Skeletal muscle satellite cell (primary cell): ENCODE measurements at regions not wholly inside any gene's neighbourhood (a gene's known extent, or its start where the extent isn't known, plus 50 kb on each side); places are given as distances from the start of the nearest gene placed in this dataset.
"Not testable (repeated sequence)": the region's sequence is repeated elsewhere in the genome, so short reads cannot be mapped to it uniquely, and the experiment has no call there.

Experiments used
- H3K27me3 ChIP-seq: 2 replicates; pipeline ENCODE4 v1.7.0; 2013; ENCODE audit warnings: low read length; ENCODE audit not compliant: control insufficient read depth, insufficient read depth
- H3K36me3 ChIP-seq: 2 replicates; pipeline ENCODE4 v1.7.0; 2013; ENCODE audit warnings: mild to moderate bottlenecking, control low read depth, low read length; ENCODE audit not compliant: insufficient read depth
- H3K4me1 ChIP-seq: 2 replicates; pipeline ENCODE4 v1.7.0; 2013; ENCODE audit warnings: low read length; ENCODE audit not compliant: control insufficient read depth, insufficient read depth
- H3K4me2 ChIP-seq: 2 replicates; pipeline ENCODE4 v1.7.0; 2013; ENCODE audit warnings: mild to moderate bottlenecking, low read length
- H3K4me3 ChIP-seq: 2 replicates; pipeline ENCODE4 v1.7.0; 2013; ENCODE audit warnings: low read length
- H3K9ac ChIP-seq: 2 replicates; pipeline ENCODE4 v1.7.0; 2013; ENCODE audit warnings: mild to moderate bottlenecking, low read depth, low read length, moderate library complexity
- H3K9me3 ChIP-seq: replicated peaks from 2 replicates; pipeline ENCODE4 v1.7.0; 2013; ENCODE audit warnings: mild to moderate bottlenecking, control low read depth, low read length

DNA sequence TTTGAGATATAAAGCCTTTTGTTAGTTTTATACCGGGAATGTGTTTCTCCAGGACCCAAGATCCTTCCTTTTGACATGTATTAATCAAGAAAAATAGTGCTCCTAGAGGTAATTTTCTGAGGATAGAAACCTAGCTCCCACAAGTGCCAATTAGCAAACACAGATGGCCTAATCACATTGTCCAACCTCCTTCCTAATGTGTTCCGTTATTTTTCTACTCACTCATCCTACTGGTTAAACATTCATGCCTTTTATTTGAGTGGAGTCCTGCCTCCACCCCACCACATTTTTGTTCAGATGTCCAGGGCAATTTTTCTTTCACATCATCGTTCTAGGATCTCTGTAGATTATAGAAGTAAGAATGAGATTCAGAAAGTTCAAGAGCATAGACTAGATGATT is 610.0 kb upstream of the MBL2 start:
- Histone ChIP-seq H3K4me1 (no peaks in the 10 kb centered on the region), H3K4me3 (no peak overlapping the region), H3K9me3 (peaks cover 2% of the 10 kb centered on the region), H3K27me3 (no peaks in the 10 kb centered on the region), H3K36me3 (no peaks in the 10 kb centered on the region), H3K4me2 (no peak overlapping the region), H3K9ac (no peak overlapping the region)

DNA sequence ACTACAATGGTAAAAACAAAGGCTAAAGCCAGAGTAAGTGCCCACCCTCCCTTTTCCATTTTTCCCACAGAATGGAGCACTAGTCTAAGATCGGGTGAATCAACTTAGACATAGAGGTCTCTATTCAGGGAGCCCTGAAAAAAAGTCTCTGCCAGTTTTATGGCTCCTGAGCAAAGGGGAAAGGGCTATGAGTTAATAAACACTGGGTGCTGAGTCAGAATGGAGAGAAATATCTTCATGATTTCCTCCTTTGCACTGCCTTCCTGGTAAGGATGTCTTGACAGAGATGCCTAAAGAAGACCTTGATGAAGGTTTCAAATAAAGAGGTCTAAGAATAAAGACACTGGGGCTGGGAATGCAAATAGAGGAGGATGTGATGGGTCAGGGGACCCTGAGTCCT is 607.4 kb upstream of the MBL2 start:
- Histone ChIP-seq H3K36me3 (no peaks in the 10 kb centered on the region), H3K4me1 (no peaks in the 10 kb centered on the region), H3K4me2 (no peak overlapping the region), H3K9ac (no peak overlapping the region), H3K4me3 (no peak overlapping the region), H3K9me3 (peaks cover 2% of the 10 kb centered on the region), H3K27me3 (no peaks in the 10 kb centered on the region)

DNA sequence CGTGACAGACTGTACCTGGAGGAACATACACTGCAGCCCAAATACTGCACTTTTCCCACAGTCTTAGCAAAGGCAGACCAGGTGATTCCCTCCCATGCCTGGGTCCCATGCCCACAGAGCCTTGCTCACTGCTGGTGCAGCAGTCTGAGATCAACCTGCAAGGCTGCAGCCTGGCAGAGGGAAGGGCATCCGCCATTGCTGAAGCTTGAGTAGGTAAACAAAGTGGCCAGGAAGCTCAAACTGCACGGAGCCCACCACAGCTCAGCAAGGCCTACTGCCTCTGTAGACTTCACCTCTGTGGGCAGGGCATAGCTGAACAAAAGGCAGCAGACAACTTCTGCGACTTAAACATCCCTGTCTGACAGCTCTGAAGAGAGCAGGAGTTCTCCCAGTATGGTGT is 597.8 kb upstream of the MBL2 start:
- Histone ChIP-seq H3K36me3 (no peaks in the 10 kb centered on the region), H3K4me1 (no peaks in the 10 kb centered on the region), H3K4me3 (no peak overlapping the region), H3K9ac (no peak overlapping the region), H3K4me2 (no peak overlapping the region), H3K9me3 (no peaks in the 10 kb centered on the region), H3K27me3 (no peaks in the 10 kb centered on the region)

DNA sequence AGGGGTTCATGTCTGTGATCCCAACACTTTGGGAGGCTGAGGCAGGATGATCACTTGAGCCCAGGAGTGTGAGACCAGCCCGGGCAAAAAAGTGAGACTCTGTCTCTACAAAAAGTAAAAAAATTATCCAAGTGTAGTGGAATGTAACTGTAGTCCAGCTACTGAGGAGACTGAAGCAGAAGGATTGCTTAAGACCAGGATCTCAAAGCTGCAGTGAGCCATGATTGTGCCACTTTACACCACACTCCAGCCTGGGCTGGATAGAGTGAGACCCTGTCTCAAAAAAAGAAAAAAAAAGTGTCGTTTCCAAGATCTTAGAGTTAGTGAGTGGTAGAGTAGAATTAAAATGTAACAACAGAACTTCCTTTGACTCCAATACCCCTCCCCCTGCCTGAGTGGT is 589.4 kb upstream of the MBL2 start:
- Histone ChIP-seq H3K9me3 (peaks cover 5% of the 10 kb centered on the region), H3K4me3 (no peak overlapping the region), H3K27me3 (no peaks in the 10 kb centered on the region), H3K36me3 (no peaks in the 10 kb centered on the region), H3K9ac (no peak overlapping the region), H3K4me1 (no peaks in the 10 kb centered on the region), H3K4me2 (no peak overlapping the region)

DNA sequence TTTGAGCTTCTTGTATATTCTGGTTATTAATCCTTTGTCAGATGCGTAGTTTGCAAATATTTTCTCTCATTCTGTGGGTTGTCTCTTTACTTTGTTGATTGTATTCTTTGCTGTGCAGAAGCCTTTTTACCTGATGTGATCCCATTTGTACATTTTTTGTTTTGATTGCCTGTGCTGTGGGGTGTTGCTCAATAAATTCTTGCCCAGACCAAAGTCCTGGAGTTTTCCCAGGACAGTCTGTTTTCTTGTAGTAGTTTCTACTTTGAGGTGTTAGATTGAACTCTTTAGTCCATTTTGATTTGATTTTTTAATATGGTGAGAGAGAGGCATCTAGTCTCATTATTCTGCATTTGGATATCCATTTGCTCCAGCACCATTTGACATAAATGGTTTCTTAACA is 588.7 kb upstream of the MBL2 start:
- no peak overlapping the region for H3K9ac ChIP-seq
- no peaks in the 10 kb centered on the region for H3K4me1 ChIP-seq
- H3K4me2 ChIP-seq: no peak overlapping the region
- peaks cover 5% of the 10 kb centered on the region for H3K9me3 ChIP-seq
- H3K36me3 ChIP-seq: no peaks in the 10 kb centered on the region
- H3K4me3 ChIP-seq: no peak overlapping the region
- no peaks in the 10 kb centered on the region for H3K27me3 ChIP-seq

DNA sequence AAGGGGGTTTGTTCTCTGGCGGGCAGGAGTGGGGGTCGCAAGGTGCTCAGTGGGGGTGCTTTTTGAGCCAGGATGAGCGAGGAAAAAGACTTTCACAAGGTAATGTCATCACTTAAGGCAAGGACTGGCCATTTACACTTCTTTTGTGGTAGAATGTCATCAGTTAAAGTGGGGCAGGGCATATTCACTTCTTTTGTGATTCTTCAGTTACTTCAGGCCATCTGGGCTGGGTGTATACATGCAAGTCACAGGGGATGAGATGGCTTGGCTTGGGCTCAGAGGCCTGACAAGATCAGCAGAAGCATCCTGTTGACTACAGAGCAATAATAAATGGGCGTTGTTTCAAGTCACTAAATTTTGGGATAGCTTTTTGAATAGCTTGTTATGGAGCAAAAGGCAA is 586.4 kb upstream of the MBL2 start:
- H3K4me2 ChIP-seq, H3K36me3 ChIP-seq, H3K27me3 ChIP-seq, H3K9ac ChIP-seq, H3K9me3 ChIP-seq, H3K4me3 ChIP-seq, H3K4me1 ChIP-seq: not testable (repeated sequence)

DNA sequence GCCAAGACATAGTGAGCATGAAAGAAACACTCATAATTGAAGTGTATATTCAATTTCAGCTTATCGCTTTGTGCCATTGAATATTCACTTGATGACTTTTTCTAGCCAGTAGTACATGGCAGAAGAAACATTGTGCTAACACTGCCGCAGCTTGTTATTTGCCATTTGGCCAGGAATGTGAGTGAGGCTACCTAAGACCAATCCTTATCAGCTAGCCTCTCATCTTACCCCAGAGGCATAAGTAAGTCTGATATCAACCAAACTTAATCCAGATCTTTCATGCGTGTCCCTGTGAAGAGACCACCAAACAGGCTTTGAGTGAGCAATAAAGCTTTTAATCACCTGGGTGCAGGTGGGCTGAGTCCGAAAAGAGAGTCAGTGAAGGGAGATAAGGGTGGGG is 586.0 kb upstream of the MBL2 start:
- H3K4me1 ChIP-seq: no peaks in the 10 kb centered on the region

DNA sequence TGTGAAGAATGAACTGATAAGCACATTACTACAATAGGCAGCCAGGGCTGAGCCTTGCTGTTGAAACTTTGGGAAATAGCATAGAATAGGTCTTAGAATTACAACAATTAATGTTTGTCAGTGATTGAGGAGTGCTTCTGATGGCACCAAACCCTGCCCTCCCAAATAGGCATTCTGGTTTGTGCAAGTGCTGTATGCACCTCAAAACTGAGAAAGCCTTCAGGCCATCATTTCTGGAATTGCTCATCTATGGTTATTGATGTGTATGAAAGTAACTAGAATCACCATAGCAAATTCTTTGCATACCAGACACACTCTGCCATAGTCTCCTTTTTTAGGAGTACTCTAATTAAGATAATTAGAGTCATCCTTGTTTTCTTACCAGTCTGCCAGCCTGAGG is 585.0 kb upstream of the MBL2 start:
- no peaks in the 10 kb centered on the region for H3K4me1 ChIP-seq
- H3K4me3 ChIP-seq: no peak overlapping the region
- no peaks in the 10 kb centered on the region for H3K27me3 ChIP-seq
- H3K4me2 ChIP-seq: no peak overlapping the region
- no peaks in the 10 kb centered on the region for H3K9me3 ChIP-seq
- H3K36me3 ChIP-seq: no peaks in the 10 kb centered on the region
- H3K9ac ChIP-seq: no peak overlapping the region

More for the DNA sequence above, 586.0 kb upstream of the MBL2 start:
- no peak overlapping the region for H3K9ac ChIP-seq
- H3K36me3 ChIP-seq: no peaks in the 10 kb centered on the region
- H3K4me3 ChIP-seq: no peak overlapping the region
- no peak overlapping the region for H3K4me2 ChIP-seq
- peaks cover under 1% of the 10 kb centered on the region for H3K9me3 ChIP-seq
- no peaks in the 10 kb centered on the region for H3K27me3 ChIP-seq

DNA sequence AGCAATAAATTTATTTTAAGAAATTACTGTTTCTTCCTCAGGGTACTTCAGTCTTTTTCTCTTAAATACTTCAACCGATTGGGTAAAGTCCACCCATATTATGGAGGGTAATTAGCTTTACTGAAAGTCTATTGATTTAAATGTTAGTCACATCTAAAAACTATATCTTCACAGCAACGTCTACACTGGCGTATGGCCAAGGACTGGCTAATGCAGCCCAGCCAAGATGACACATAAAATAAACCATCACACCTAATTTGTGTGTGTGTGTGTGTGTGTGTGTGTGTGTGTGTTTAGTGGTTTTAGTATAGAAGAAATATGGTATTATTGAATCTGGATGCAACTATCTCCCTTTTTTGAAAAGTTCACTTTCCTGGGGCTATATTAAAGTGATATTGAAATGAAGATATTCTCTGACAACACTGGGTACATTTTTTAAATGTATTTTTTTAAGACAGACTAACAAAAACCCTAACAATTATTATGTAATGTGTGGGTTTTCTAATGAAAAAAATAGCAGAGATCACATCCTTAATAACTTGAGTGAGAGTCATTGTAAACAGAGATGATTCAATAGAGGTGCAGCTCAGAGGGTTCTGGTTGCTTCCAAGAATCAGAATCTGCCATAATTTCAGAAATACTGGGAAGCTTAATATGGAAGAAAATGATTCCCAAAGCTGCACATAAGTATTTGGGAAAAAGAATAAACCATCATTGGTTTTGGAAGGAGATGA is 584.2 kb upstream of the MBL2 start:
- Histone ChIP-seq H3K9me3 (no peaks in the 10 kb centered on the region), H3K4me2 (no peak overlapping the region), H3K36me3 (no peaks in the 10 kb centered on the region), H3K4me3 (no peak overlapping the region), H3K4me1 (no peaks in the 10 kb centered on the region), H3K9ac (no peak overlapping the region), H3K27me3 (no peaks in the 10 kb centered on the region)

DNA sequence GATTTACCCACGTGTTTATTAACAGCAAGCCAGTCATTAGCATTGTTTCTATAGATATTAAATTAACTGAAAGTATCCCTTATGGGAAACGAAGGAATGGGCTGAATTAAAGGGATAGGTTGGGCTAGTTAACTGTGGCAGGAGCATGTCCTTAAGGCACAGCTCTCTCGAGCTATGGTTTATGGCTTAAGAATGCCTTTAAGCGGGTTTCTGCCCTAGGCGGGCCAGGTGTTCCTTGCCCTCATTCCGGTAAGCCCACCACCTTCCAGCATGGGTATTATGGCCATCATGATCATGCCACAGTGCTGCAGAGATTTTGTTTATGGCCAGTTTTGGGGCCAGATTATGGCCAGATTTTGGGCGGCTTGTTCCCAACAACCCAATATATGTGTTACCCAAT is 569.9 kb upstream of the MBL2 start:
- not testable (repeated sequence) for H3K9me3 ChIP-seq, H3K4me1 ChIP-seq, H3K9ac ChIP-seq, H3K36me3 ChIP-seq, H3K4me3 ChIP-seq, H3K27me3 ChIP-seq, H3K4me2 ChIP-seq

DNA sequence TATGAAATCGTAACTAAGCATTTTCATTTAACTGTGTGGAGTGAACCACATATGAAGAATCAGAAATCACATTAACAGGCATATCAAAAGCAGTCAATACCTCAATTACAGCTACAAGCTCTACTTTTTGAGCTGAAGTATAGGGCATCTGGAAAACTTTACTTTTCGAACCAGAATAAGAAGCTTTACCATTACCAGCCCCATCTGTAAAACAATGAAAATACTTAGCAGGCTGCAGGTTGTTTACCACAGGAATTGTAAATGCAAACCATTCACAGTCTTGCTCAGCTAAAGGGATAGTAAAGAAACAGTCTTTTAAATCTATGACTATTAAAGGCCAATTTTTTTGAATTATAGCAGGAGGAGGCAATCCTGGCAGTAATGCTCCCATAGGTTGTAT is 565.6 kb upstream of the MBL2 start:
- not testable (repeated sequence) for H3K4me2 ChIP-seq, H3K27me3 ChIP-seq, H3K9me3 ChIP-seq

DNA sequence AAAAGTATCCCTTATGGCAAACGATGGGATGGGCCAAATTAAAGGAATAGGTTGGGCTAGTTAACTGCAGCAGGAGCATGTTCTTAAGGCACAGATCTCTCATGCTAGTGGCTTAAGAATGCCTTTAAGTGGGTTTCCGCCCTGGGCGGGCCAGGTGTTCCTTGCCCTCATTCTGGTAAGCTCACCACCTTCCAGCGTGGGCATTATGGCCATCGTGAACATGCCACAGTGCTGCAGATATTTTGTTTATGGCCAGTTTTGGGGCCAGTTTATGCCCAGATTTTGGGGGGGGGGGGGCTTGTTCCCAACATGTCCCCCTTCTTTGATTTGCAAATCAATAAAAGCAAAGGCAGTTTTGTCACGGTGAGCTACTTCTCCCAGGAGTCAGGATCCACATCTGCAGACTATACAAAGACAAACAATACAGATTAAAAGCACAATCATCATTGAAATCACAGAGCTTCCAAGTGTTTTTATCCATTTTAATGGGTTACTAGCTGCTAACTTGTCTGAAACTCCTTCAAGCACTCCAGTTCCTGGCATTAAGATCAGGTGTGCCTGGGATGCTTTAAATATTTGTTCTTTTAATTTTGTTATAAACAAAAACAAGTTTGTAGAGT is 563.3 kb upstream of the MBL2 start:
- H3K4me2 ChIP-seq, H3K4me3 ChIP-seq, H3K4me1 ChIP-seq, H3K9ac ChIP-seq, H3K27me3 ChIP-seq, H3K9me3 ChIP-seq, H3K36me3 ChIP-seq: not testable (repeated sequence)

More for the DNA sequence above, 565.6 kb upstream of the MBL2 start:
- not testable (repeated sequence) for H3K9ac ChIP-seq, H3K4me1 ChIP-seq, H3K4me3 ChIP-seq, H3K36me3 ChIP-seq
